Activated CD4-positive, alpha-beta T cell treated with anti-CD3 and anti-CD28 coated beads, Interleukin-10, Interleukin-2, amounts not matched to agents 100 ng/mL and 50 ng/mL, durations not matched to agents 16 hours and 8 hours (primary cell): ENCODE measurements at regions not wholly inside any gene's neighbourhood (a gene's known extent, or its start where the extent isn't known, plus 50 kb on each side); places are given as distances from the start of the nearest gene placed in this dataset.

Source experiments
- DNase-seq: peaks from one replicate; pipeline ENCODE4 v3.0.0-alpha.2; 2020

DNA sequence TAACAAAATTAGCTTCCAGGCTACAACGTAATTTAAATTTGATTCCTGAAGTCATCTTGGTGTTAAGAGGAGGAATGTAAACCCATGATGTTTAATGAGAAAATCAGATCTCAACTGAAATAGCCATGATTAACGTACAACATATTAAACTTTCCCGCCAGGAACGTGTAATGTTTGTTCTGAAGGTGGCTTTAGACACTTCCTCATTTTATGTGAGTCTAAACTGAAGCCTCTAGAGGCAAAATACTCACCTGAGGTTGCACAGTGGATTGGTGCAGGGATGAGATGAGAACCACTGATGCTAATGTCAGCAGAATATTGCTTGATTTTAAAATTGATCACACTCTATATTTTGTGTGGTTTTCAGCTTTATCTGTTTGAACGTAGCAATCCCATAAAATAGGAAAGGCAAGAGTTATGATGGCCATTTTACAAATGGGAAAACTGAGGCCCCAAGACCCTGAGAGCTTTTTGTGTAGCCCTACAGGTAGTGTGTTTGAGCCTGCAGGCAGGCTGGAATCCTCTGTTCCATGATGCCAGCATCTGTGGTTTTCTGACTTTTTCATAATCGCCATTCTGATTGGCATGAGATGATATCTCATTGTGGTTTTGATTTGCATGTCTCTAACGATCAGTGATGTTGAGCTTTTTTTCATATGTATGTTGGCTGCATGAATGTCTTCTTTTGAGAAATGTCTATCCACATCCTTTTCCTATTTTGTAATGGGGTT lies 243.7 kb upstream of the BMPER start:
- no peak for DNase-seq

DNA sequence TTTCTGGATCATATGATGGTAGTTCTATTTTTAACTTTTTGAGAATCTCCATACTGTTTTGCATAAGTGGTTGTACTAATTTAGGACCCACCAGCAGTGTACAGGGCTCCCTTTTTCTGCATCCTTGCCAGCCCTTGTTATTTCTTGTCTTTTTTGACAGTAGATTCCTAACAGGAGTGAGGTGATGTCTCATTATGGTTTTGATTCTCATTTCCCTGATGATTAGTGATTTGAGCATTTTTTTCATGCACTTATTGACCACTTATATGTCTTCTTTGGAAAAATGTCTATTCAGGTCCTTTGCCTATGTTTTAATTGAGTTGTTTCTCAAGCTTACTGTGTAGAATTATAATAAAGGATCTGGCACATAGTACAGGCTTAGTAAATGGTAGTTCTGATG lies 238.8 kb upstream of the BMPER start:
- DNase-seq = no peak

- DNase-seq = no peak
Observed at GRCh38 chr7:33667196-33667595, 238.1 kb upstream of the BMPER start.

- no peak for DNase-seq
Observed at GRCh38 chr7:33669251-33669670, 236.1 kb upstream of the BMPER start.

- DNase-seq = no peak
Observed at GRCh38 chr7:33671531-33672262, 233.6 kb upstream of the BMPER start.

DNA sequence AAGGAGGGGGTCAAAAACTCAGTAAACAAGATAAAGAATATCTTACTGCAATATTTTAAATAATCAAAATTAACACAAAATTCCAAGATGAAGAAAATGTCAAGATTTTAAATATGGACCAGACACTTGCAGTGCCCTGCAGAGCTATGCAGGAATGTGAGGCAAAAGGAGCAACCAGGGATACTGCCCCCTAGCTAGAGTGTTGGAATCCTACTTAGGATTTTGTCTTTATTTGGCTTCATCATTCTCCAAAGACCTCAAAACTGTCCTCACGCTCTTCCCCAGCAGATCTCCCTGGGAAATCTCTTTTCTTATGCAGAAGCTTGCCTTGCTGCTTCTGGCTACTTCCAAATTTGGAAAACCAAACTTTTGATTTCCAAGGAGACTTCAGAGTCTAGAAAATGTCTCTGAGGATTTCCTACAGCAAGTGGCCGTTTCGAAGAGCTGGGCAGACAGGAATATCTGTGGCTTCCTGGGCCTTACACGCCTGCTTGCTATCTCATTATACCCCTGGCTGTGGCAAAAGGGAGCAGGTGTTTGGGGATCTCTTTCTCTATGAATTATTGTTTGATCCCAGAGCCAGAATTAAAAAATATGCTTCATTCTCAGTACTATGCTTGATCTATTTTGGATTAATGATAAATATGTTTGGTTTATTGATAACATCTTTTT lies 232.2 kb upstream of the BMPER start:
- DNase-seq = no peak

DNA sequence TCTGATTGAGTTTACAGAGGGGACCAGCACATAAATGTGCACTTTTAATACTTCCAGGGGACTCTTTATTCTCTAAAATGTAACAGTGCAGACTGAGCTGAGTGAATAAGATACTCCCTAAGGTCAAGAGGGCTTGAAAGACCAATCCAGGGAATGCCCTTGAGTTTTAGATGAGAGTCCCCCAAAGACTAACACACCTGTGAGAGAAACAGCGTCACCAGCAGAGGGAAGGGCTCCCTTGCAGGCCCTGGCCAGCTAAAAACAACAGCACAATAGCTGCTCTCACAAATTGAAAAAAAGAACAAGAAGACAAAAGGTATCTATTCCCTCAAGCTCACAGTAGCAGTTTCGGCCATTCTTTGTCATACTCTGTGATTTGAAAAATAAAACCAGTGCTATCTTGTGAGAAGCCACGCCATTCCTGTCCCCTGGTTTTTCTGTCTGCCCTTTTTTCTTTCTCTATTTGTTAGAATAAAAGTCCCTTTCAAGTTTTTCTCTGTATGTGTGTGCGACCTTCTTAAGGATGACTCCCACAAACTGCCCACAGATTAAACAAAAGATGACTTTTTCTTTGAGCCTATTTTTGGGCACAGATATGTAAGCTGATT lies 230.4 kb upstream of the BMPER start:
- DNase-seq = no peak

GRCh38 chr7:33677556-33677955 lies 227.8 kb upstream of the BMPER start:
- DNase-seq = no peak

DNA sequence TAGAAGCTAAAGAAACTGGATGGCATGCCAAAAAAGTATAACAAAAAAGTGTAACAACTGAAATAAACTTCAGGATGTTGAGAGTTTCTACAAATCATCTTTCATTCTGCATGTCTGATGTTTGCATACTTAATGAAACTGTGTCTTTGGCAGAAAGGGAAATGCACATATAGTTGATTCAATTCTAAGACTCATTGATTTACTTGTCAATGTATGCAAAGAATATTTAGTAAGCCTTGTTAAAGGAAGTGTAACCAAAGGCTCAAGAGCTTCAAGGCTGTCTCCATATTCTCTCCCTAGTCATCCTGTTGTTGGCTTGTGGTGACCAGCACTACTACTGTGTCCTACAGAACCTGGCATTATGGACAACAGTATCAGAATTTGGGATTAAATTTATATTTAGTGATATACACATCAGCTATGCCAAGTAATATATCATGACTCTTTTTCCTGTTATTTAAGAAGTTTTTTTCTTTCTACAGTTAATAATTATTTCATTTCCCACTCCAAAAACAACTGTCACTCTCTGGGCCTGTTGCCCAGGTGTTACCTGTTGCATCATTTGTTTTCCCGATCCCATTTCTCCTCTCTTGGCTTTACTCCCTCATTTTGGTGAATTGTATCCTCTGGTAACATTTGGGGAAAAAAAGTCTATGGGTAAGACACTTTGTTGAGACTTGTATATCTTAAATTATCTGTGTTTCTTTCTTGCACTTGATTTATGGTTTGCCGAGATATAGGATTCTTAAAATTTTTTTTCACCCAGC lies 226.6 kb upstream of the BMPER start:
- DNase-seq = no peak

DNA sequence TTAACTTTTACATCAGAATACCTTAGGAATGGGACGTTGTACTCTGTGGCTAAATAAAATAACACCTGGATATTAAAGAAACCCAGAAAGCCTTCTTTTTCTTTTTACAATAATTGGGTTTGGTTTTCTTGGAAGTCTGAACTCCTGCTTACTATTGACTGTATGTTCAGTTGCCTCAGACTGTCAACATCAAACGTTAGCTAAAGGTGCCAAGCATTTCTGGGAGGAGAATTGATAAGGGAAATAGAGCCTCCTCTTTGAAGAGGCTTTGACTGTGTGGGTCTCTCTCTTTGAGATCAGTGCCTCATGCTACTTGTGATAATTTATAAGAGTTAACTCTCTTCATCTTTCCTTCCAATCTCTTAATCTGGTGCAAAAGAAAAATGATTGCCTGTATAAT lies 224.7 kb upstream of the BMPER start:
- no peak for DNase-seq

- no peak for DNase-seq
Observed at GRCh38 chr7:33685503-33685902, 219.8 kb upstream of the BMPER start.

DNA sequence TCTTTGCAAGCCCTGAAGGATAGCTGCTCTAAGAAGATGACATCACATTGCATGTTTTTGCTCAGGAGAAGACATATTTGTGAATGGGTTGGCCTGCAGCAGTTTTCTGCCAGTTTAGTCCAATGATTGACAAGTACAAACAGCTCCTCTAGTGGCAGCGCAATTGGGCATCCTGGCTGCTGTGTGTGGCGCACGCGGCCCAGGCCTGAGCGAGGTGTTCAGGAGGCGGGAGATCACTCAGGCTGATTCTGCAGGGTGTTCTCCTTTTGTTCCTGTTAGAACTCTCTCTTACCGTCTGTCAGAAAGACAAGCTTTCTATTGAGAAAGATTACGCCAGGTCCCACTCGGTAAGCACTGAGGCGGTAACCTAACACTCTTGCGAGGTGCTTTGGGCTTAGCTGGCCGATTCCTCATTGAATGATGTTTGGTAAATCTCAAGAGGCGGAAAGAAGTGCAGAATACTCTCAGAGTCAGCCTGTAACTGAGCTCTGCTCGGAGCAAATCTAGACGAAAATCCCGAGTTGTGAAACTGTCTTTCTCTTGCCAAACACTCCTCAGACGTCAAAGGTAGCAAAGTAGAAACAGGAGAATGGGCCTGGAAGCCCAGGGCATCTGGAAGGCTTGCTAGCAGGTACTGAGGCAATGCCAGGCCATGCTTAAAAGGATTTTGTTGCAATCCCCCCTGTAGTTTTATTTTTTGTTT lies 219.2 kb upstream of the BMPER start:
- no peak for DNase-seq

DNA sequence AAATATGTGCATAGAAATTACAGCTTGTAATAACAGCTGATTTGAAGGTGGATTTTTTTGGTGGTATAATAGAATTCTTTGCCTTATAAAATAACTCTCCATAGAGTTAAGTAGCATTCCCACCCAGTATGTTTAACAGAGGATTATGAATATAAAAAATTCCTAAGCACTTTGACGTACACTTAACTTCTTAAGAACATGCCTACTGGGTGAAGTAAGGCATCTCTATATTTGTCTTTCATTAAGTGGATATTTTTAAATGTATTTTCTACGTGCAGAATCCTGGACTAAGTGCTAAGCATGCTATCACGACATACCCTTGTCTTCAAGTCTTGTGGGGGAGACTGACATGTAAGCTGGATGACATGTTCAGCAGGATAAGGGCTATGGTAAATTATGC lies 217.7 kb upstream of the BMPER start:
- no peak for DNase-seq

- DNase-seq = no peak
Observed at GRCh38 chr7:33691180-33691579, 214.2 kb upstream of the BMPER start.

DNA sequence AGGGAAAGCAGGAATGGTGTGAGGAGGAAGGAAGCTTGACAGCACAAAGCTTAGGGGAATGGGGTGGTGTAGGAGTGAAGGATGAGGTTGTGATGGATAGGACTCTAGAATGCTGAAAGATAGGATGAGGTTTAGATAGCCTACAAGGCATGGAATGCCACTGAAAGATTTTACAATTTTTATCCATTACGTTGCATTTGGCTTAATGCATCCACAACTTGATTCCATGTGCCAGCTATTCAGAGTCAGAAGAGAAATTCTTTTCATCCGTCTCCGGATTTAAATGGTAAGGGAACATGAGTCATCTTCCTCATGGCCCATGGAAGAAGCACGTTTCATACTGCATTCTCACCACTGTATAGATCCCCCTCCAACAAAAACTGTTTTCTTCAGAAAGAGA lies 212.4 kb upstream of the BMPER start:
- no peak for DNase-seq

DNA sequence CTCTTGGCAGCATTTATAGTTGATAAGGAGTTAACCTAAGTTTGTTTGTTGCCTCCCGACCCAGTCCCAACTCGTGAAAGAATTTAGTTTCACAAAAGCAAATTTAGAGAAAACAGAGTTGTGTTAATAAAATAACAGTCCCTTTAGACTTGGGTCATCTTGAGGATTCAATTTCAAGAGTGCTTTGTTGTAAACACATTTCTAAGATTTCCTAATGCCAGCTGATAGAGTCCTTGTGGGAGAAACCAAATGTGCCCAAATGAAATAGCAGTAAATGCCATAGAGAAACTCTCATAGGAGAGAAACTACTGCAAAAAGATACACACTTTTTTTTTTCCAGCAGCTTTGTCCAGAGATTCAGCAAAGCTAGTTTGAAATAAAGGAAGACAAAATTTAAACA lies 211.3 kb upstream of the BMPER start:
- no peak for DNase-seq

DNA sequence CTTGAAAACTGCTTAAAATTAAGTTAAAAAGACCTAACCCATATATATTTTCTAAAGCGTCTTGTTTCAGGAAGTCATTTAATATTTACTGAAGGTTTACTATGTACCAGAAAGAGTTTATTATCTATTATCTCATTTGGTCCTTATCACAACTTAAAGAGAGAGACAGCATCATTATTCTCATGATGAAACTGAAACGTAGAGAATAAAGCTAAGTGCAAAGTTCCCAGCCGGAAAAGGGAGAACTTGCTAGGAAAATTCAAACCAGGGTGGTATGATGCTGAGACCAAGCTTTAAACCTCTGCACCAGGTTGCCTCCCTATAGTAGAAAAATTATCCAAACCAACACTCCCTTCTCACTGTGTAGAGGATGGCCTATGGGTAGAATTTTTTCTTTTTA lies 207.7 kb upstream of the BMPER start:
- DNase-seq = no peak

DNA sequence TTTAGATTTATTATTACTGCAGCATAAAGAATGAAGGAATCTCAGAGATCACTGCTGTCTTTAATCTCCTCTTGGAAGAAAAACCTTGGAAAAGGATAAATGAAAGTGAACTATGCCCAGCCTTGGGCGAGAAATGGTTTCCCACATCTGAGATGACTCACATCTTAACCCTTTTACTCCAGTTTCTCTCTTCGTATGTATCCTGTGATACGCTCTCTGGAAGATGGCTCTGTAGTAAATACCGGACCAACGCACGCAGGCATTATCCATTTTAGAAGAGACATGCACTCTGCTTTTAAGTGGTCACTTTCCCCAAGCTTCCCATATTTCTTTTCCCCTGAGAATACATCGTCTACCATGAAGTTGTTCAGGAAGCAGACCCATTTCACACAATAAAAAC lies 207.3 kb upstream of the BMPER start:
- no peak for DNase-seq

DNA sequence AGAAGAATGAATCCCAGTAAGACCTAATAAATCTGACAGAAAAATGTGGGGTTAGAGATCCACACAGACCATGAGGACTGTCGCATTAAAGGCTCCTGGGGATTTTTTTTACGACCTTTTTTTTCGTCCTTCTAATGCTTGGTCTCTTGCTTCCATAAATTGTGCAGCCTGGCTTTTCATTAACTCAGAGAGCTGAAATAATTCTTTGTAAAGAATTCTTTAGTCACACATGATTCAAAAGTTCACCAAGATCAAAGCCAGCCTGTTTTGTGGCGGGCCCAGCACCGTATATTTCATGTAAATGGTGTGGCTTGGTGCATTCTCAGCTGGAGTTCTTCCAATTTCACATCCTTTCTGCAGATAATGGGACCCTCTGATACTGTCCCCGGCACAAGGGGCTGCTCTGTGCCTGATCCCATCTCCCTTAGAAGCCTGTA lies 206.6 kb upstream of the BMPER start:
- no peak for DNase-seq

GRCh38 chr7:33700001-33700899 lies 205.1 kb upstream of the BMPER start:
- DNase-seq = no peak

GRCh38 chr7:33701189-33701740 lies 204.1 kb upstream of the BMPER start:
- DNase-seq = no peak
